GOT3 (cell line): ENCODE measurements at regions not wholly inside any gene's neighbourhood (a gene's known extent, or its start where the extent isn't known, plus 50 kb on each side); places are given as distances from the start of the nearest gene placed in this dataset.

ENCODE experiments used
- DNase-seq: peaks from one replicate; lab custom pipeline; 2025; ENCODE audit warnings: mixed read lengths; lab: John Stamatoyannopoulos, UW

GRCh38 chr6:98463038-98464000, 371.1 kb upstream of the POU3F2 start:
- no peak for DNase-seq

GRCh38 chr6:98467091-98467490, 367.3 kb upstream of the POU3F2 start:
- no peak for DNase-seq

GRCh38 chr6:98467902-98468301, 366.5 kb upstream of the POU3F2 start:
- no peak for DNase-seq

- DNase-seq, result no peak
These were observed 365.2 kb upstream of the POU3F2 start for GRCh38 chr6:98469141-98469540.

- DNase-seq, result no peak
These were observed 363.6 kb upstream of the POU3F2 start for GRCh38 chr6:98470821-98471220.

- no peak for DNase-seq
These were observed 362.9 kb upstream of the POU3F2 start for GRCh38 chr6:98471444-98471843.

GRCh38 chr6:98477231-98477630, 357.1 kb upstream of the POU3F2 start:
- no peak for DNase-seq

GRCh38 chr6:98484696-98485095, 349.7 kb upstream of the POU3F2 start:
- no peak for DNase-seq

GRCh38 chr6:98485593-98485992, 348.8 kb upstream of the POU3F2 start:
- no peak for DNase-seq

GRCh38 chr6:98486057-98486456, 348.3 kb upstream of the POU3F2 start:
- no peak for DNase-seq

- no peak for DNase-seq
These were observed 346.8 kb upstream of the POU3F2 start for GRCh38 chr6:98487612-98488011.

GRCh38 chr6:98498144-98498775, 336.1 kb upstream of the POU3F2 start:
- DNase-seq, result no peak

- DNase-seq, result no peak
These were observed 335.5 kb upstream of the POU3F2 start for GRCh38 chr6:98498866-98499265.

GRCh38 chr6:98514073-98514720, 320.2 kb upstream of the POU3F2 start:
- DNase-seq, result no peak

GRCh38 chr6:98514796-98515195, 319.6 kb upstream of the POU3F2 start:
- no peak for DNase-seq

GRCh38 chr6:98516206-98516605, 318.2 kb upstream of the POU3F2 start:
- no peak for DNase-seq

- no peak for DNase-seq
These were observed 317.5 kb upstream of the POU3F2 start for GRCh38 chr6:98516866-98517265.

- DNase-seq, result no peak
These were observed 308.5 kb upstream of the POU3F2 start for GRCh38 chr6:98525860-98526259.

- no peak for DNase-seq
These were observed 307.9 kb upstream of the POU3F2 start for GRCh38 chr6:98526465-98526864.

- DNase-seq, result no peak
These were observed 305.0 kb upstream of the POU3F2 start for GRCh38 chr6:98529364-98529763.

GRCh38 chr6:98530732-98531131, 303.6 kb upstream of the POU3F2 start:
- DNase-seq, result no peak

- no peak for DNase-seq
These were observed 302.4 kb upstream of the POU3F2 start for GRCh38 chr6:98532004-98532403.

- no peak for DNase-seq
These were observed 294.6 kb upstream of the POU3F2 start for GRCh38 chr6:98539741-98540140.
